ENCODE measurements at regions not wholly inside any gene's neighbourhood (a gene's known extent, or its start where the extent isn't known, plus 50 kb on each side); places are given as distances from the start of the nearest gene placed in this dataset.
A peak's percentile ranks its signal among the peaks of the same experiment; 100 is the strongest.

DNA sequence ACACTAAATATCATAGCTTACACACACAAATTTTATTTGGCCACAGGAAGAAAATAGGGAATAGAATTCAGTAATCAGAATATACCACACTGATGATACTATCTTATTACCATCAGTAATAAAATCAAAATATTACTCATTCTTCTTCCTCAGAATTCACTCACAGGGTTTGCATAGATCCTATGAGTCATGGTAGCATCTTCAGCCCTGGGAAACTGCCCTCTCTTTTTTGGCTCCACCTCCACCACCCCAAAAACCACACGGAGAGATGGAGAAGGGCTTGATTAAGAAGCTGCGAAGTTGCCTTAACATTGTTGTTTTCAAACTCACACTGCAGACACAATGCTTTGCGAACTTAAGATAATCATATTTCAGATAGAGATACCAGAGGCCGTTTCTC is 154.1 kb upstream of the AHR start:
- Histone ChIP-seq H3K4me1 (replicated peaks in 1 of 4; ENCODE audit: control insufficient read depth in 3 of 4, insufficient read depth in 4 of 4, low read length in 3 of 4) (no peaks in the 10 kb centered on the region), H2BK12ac (ENCODE audit: low read depth, low read length) (no peak overlapping the region), H3K27me3 (replicated peaks in 1 of 4; ENCODE audit: control insufficient read depth in 3 of 4, extremely low read depth in 1 of 4, insufficient read depth in 3 of 4, low read length in 3 of 4) (no peaks in the 10 kb centered on the region), H3K4me3 (ENCODE audit: extremely low read depth in 1 of 4, insufficient read depth in 2 of 4, low read depth in 3 of 4, low read length in 4 of 4) (no peak overlapping the region), H2BK120ac (replicated peaks; ENCODE audit: low read depth, low read length) (no peak overlapping the region), H2BK20ac (ENCODE audit: low read length) (no peak overlapping the region), H2BK5ac (ENCODE audit: low read depth, low read length) (no peak overlapping the region), H3K79me2 (ENCODE audit: control insufficient read depth in 1 of 2, insufficient read depth in 2 of 2, low read length in 2 of 2) (no peaks in the 10 kb centered on the region), H3K18ac (ENCODE audit: extremely low read depth, low read length) (no peak overlapping the region), H2AFZ (ENCODE audit: low read length) (0 out of 2 replicates have a peak overlapping the region, but pooled peaks have one; percentile 77), H3K4me2 (ENCODE audit: insufficient read depth in 1 of 2, low read depth in 2 of 2, low read length in 2 of 2) (no peak overlapping the region), H3K9ac (replicated peaks in 1 of 4; ENCODE audit: extremely low read depth in 1 of 4, low read depth in 3 of 4, low read length in 3 of 4) (no peak overlapping the region), H4K8ac (ENCODE audit: extremely low read depth, insufficient read depth, low read length) (no peak overlapping the region), H2BK15ac (ENCODE audit: low read length) (no peak overlapping the region), H3K27ac (ENCODE audit: low read depth, low read length) (no peak overlapping the region), H3K23me2 (ENCODE audit: low read depth, low read length) (no peaks in the 10 kb centered on the region), H3K23ac (ENCODE audit: insufficient read length) (no peak overlapping the region), H3K56ac (replicated peaks; ENCODE audit: insufficient read length, low read depth, low read length) (no peak overlapping the region), H4K20me1 (replicated peaks in 1 of 2; ENCODE audit: control insufficient read depth in 1 of 2, insufficient read depth in 2 of 2, low read length in 2 of 2) (no peaks in the 10 kb centered on the region), H3K36me3 (ENCODE audit: control insufficient read depth in 2 of 4, insufficient read depth in 4 of 4, low read length in 3 of 4) (no peaks in the 10 kb centered on the region), H4K91ac (replicated peaks; ENCODE audit: insufficient read length, low read length) (no peak overlapping the region), H2AK5ac (ENCODE audit: low read depth, low read length) (no peak overlapping the region), H3K79me1 (ENCODE audit: low read depth, low read length) (no peaks in the 10 kb centered on the region), H4K5ac (ENCODE audit: insufficient read length, low read depth, low read length) (no peak overlapping the region), H3K14ac (ENCODE audit: insufficient read length) (no peak overlapping the region), H3K9me3 (ENCODE audit: insufficient read depth in 2 of 2, low read depth in 1 of 2, low read length in 1 of 2) (no peaks in the 10 kb centered on the region), H3K4ac (replicated peaks; ENCODE audit: insufficient read length, low read depth, low read length) (no peak overlapping the region)
- FAIRE-seq (no peak), DNase-seq (ENCODE audit: low read depth in 1 of 2, low spot score in 2 of 2) (no peak)
- no peak for TF ChIP-seq KDM4A (IDR thresholded peaks at IDR 0.05; ENCODE audit: low read depth, low read length, severe bottlenecking)
- TF ChIP-seq, protein P1, sequence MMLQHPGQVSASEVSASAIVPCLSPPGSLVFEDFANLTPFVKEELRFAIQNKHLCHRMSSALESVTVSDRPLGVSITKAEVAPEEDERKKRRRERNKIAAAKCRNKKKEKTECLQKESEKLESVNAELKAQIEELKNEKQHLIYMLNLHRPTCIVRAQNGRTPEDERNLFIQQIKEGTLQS (IDR thresholded peaks at IDR 0.05; ENCODE audit: insufficient read depth, low read depth, low read length) = no peak
- no peak for TF ChIP-seq POLR2AphosphoS5 (IDR thresholded peaks at IDR 0.05; ENCODE audit: low read depth, low read length)
- no peak for TF ChIP-seq RXRA (IDR thresholded peaks at IDR 0.05; ENCODE audit: insufficient read depth, low read depth, low read length)
- no peak for TF ChIP-seq SIX5 (IDR thresholded peaks at IDR 0.05; ENCODE audit: low read depth, low read length)
- TF ChIP-seq YY1 (IDR thresholded peaks at IDR 0.05; ENCODE audit: low read depth, low read length) = no peak
- TF ChIP-seq SP2 (IDR thresholded peaks at IDR 0.05; ENCODE audit: low read length) = no peak
- TF ChIP-seq CREB1 (IDR thresholded peaks at IDR 0.05) = no peak
- TF ChIP-seq, protein P2, sequence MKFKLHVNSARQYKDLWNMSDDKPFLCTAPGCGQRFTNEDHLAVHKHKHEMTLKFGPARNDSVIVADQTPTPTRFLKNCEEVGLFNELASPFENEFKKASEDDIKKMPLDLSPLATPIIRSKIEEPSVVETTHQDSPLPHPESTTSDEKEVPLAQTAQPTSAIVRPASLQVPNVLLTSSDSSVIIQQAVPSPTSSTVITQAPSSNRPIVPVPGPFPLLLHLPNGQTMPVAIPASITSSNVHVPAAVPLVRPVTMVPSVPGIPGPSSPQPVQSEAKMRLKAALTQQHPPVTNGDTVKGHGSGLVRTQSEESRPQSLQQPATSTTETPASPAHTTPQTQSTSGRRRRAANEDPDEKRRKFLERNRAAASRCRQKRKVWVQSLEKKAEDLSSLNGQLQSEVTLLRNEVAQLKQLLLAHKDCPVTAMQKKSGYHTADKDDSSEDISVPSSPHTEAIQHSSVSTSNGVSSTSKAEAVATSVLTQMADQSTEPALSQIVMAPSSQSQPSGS (IDR thresholded peaks at IDR 0.05; ENCODE audit: low read length) = no peak
- POLR2A ChIA-PET (ENCODE audit: partially characterized antibody) = no interaction called here
- CTCF ChIA-PET (ENCODE audit: partially characterized antibody) = no interaction called here
- 88% methylated on average over 4 of the region's 4 CpGs; no CpG with 5 or more reads in 1 of the 2 experiments for WGBS, 2 experiments (ENCODE audit: extremely low coverage in 1 of 2, insufficient coverage in 1 of 2, insufficient read length in 1 of 2, insufficient replicate concordance in 2 of 2, low coverage in 1 of 2, low lambda C conversion rate in 2 of 2, missing lambda C conversion rate in 1 of 2)
